Keratinocyte (primary cell): ENCODE measurements at regions not wholly inside any gene's neighbourhood (a gene's known extent, or its start where the extent isn't known, plus 50 kb on each side); places are given as distances from the start of the nearest gene placed in this dataset.

Experiments used
- DNase-seq: peaks from one replicate; pipeline ENCODE4 v3.0.0-alpha.2; 2011; ENCODE audit warnings: low read depth, missing footprints, low spot score
- FAIRE-seq: peaks from 2 replicates; lab custom pipeline; 2011; peaks lifted over from hg19 to GRCh38; lab: Jason Lieb, UNC
- H2AFZ ChIP-seq: 2 replicates; pipeline ENCODE4 v1.6.0; 2012; ENCODE audit warnings: low read length, control low read depth, inconsistent platforms; ENCODE audit not compliant: control insufficient read depth
- H3K27ac ChIP-seq: 2 replicates; pipeline ENCODE4 v1.5.1; 2011; ENCODE audit warnings: low read length; ENCODE audit not compliant: control insufficient read depth, insufficient read depth
- H3K27me3 ChIP-seq: 3 replicates; pipeline ENCODE4 v1.6.0; 2011; ENCODE audit warnings: low read length; ENCODE audit not compliant: control insufficient read depth, insufficient read depth; ENCODE audit errors: extremely low read depth
- H3K36me3 ChIP-seq, 2 experiments: 2 replicates in 1 of 2; 3 replicates in 1 of 2; pipeline ENCODE4 v1.5.1; 2011; ENCODE audit warnings: low read length in 2 of 2, mild to moderate bottlenecking in 1 of 2; ENCODE audit not compliant: control insufficient read depth in 2 of 2, insufficient read depth in 2 of 2; ENCODE audit errors: extremely low read depth in 1 of 2
- H3K4me1 ChIP-seq: 3 replicates; pipeline ENCODE4 v1.5.1; 2011; ENCODE audit warnings: low read length; ENCODE audit not compliant: control insufficient read depth, insufficient read depth; ENCODE audit errors: extremely low read depth
- H3K4me2 ChIP-seq: 3 replicates; pipeline ENCODE4 v1.6.0; 2011; ENCODE audit warnings: low read depth, low read length; ENCODE audit not compliant: control insufficient read depth, insufficient read depth; ENCODE audit errors: extremely low read depth
- H3K4me3 ChIP-seq, 3 experiments: fragments of 200-600 bp in 1 of 3; sonication (generic) in 1 of 3; 2 replicates in 2 of 3; 3 replicates in 1 of 3; pipeline ENCODE4 v1.5.1; 2011 to 2016; ENCODE audit warnings: low read length in 3 of 3, mild to moderate bottlenecking in 3 of 3, control low read depth in 2 of 3, inconsistent platforms in 1 of 3, low read depth in 1 of 3, mixed read lengths in 1 of 3, mixed run types in 1 of 3, moderate library complexity in 1 of 3; ENCODE audit not compliant: control insufficient read depth in 2 of 3, insufficient read depth in 2 of 3; ENCODE audit errors: extremely low read depth in 1 of 3
- H3K79me2 ChIP-seq: 2 replicates; pipeline ENCODE4 v1.6.0; 2012; ENCODE audit warnings: low read length; ENCODE audit not compliant: control insufficient read depth, insufficient read depth
- H3K9ac ChIP-seq: 3 replicates; pipeline ENCODE4 v1.6.0; 2011; ENCODE audit warnings: low read length; ENCODE audit not compliant: control insufficient read depth, insufficient read depth; ENCODE audit errors: extremely low read depth
- H3K9me1 ChIP-seq: 3 replicates; pipeline ENCODE4 v1.6.0; 2011; ENCODE audit warnings: low read length; ENCODE audit not compliant: control insufficient read depth, insufficient read depth; ENCODE audit errors: extremely low read depth
- H3K9me3 ChIP-seq: 2 replicates; pipeline ENCODE4 v1.5.1; 2012; ENCODE audit warnings: low read depth, low read length; ENCODE audit not compliant: control insufficient read depth
- H4K20me1 ChIP-seq: 3 replicates; pipeline ENCODE4 v1.6.0; 2011; ENCODE audit warnings: low read length; ENCODE audit not compliant: control insufficient read depth, insufficient read depth; ENCODE audit errors: extremely low read depth
- EZH2 ChIP-seq: IDR thresholded peaks from one replicate; pipeline ENCODE4 v1.6.1; 2012; ENCODE audit warnings: inconsistent platforms, mild to moderate bottlenecking, low read length, moderate library complexity
- dilution Hi-C: fragments of 300-500 bp; cut with MboI; formaldehyde crosslinking; loops from one replicate; pipeline ENCODE4 v1.7.0; 2020; ENCODE audit warnings: low sequenced_read_pairs; ENCODE audit not compliant: extremely low pct_ligation_motif_present
- TF ChIP-seq, protein P1 (sequence below), 3 experiments: IDR thresholded peaks in 1 of 3; conservative IDR thresholded peaks in 1 of 3; optimal IDR thresholded peaks in 1 of 3; 2 replicates in 2 of 3; 3 replicates in 1 of 3; pipeline versions ENCODE3 to v1.5.1; 2011; ENCODE audit warnings: low read length in 3 of 3, mild to moderate bottlenecking in 3 of 3, moderate library complexity in 2 of 3, control low read depth in 1 of 3, inconsistent platforms in 1 of 3; ENCODE audit not compliant: insufficient read depth in 2 of 3; ENCODE audit errors: extremely low read depth in 1 of 3

DNA sequence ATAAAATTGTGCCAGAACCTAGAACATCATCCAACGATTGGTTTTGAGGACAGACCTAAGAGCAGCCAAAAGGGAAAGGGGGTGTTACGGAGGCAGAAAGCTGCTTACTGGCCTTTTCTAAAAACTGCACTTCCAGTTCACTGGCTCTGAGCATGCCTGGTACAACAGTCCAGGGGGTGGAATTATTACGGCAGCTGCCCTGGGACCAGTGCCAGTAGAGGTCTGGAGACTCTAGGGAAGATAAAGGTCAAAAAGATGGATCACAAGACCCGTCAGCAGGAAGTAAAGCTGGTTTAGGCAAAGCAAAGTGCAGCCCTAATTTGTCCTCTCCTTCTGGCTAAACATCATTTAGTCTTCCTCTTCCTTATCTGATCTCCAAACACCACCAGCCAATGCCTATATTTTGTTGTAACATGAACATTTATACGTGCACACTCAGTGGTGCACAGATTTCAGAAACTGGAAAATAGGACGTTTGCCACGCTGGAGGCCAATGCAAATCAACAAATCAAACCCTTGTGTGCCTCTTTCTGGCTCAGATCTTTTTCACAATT, 216.4 kb upstream of the DPP6 start:
- Histone ChIP-seq H3K27ac (no peak overlapping the region), H3K4me2 (no peak overlapping the region), H3K9ac (no peak overlapping the region), H2AFZ (no peak overlapping the region), H3K9me3 (no peaks in the 10 kb centered on the region), H3K27me3 (no peaks in the 10 kb centered on the region), H3K36me3 (no peaks in the 10 kb centered on the region), H3K79me2 (no peaks in the 10 kb centered on the region), H4K20me1 (no peaks in the 10 kb centered on the region), H3K4me3 (no peak overlapping the region), H3K9me1 (no peaks in the 10 kb centered on the region), H3K4me1 (no peaks in the 10 kb centered on the region)
- TF ChIP-seq, protein P1, sequence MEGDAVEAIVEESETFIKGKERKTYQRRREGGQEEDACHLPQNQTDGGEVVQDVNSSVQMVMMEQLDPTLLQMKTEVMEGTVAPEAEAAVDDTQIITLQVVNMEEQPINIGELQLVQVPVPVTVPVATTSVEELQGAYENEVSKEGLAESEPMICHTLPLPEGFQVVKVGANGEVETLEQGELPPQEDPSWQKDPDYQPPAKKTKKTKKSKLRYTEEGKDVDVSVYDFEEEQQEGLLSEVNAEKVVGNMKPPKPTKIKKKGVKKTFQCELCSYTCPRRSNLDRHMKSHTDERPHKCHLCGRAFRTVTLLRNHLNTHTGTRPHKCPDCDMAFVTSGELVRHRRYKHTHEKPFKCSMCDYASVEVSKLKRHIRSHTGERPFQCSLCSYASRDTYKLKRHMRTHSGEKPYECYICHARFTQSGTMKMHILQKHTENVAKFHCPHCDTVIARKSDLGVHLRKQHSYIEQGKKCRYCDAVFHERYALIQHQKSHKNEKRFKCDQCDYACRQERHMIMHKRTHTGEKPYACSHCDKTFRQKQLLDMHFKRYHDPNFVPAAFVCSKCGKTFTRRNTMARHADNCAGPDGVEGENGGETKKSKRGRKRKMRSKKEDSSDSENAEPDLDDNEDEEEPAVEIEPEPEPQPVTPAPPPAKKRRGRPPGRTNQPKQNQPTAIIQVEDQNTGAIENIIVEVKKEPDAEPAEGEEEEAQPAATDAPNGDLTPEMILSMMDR (optimal IDR thresholded peaks at IDR 0.05 in 1 of 3, IDR thresholded peaks at IDR 0.05 in 1 of 3, conservative IDR thresholded peaks at IDR 0.05 in 1 of 3; ENCODE audit: extremely low read depth in 1 of 3, insufficient read depth in 2 of 3, low read length in 3 of 3), result no peak
- TF ChIP-seq EZH2, result no peak
- dilution Hi-C loops, result no loop called here
- FAIRE-seq, result no peak
- DNase-seq, result no peak

DNA sequence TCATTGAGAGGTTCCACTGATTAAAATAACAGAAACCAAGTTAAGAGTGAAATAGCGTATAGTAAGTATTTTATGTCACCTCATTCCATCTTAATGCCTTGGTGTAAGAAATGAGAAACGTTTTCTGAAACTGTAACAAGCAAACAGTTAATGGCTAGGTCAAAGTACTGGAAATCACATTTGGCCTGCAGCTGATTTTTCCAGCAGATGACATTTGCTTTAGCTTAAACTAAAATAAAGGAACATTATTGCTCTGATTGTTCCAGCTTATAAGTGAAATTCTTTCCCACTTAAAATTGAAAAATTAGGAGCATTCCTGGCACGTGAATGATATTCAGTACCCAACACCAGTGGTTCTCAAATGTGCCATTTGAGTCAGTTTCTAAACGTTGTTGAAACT, 213.6 kb upstream of the DPP6 start:
- no peak for DNase-seq
- dilution Hi-C loops, result no loop called here
- Histone ChIP-seq H4K20me1 (no peaks in the 10 kb centered on the region), H3K4me2 (no peak overlapping the region), H3K9ac (no peak overlapping the region), H3K27me3 (no peaks in the 10 kb centered on the region), H3K27ac (no peak overlapping the region), H2AFZ (no peak overlapping the region), H3K4me3 (no peak overlapping the region), H3K9me1 (no peaks in the 10 kb centered on the region), H3K36me3 (no peaks in the 10 kb centered on the region), H3K79me2 (no peaks in the 10 kb centered on the region), H3K9me3 (peaks cover 3% of the 10 kb centered on the region), H3K4me1 (no peaks in the 10 kb centered on the region)
- no peak for TF ChIP-seq EZH2
- TF ChIP-seq, protein P1 (optimal IDR thresholded peaks at IDR 0.05 in 1 of 3, IDR thresholded peaks at IDR 0.05 in 1 of 3, conservative IDR thresholded peaks at IDR 0.05 in 1 of 3; ENCODE audit: extremely low read depth in 1 of 3, insufficient read depth in 2 of 3, low read length in 3 of 3), result no peak
- FAIRE-seq, result no peak
